Panc1 (cell line): ENCODE measurements at regions not wholly inside any gene's neighbourhood (a gene's known extent, or its start where the extent isn't known, plus 50 kb on each side); places are given as distances from the start of the nearest gene placed in this dataset.

Experiments used
- POLR2AphosphoS5 ChIP-seq: IDR thresholded peaks from 2 replicates; pipeline ENCODE4 v1.6.1; 2012; ENCODE audit warnings: mild to moderate bottlenecking, low read depth, low read length, moderate library complexity
- SIN3A ChIP-seq: IDR thresholded peaks from 2 replicates; pipeline ENCODE4 v1.6.1; 2012; ENCODE audit warnings: low read depth, mild to moderate bottlenecking, low read length, moderate library complexity, borderline replicate concordance; ENCODE audit not compliant: insufficient read depth
- TCF7L2 ChIP-seq: IDR thresholded peaks from 2 replicates; pipeline ENCODE4 v1.6.1; 2011; ENCODE audit warnings: mild to moderate bottlenecking, low read depth, low read length, inconsistent platforms
- TF ChIP-seq, protein P1 (sequence below): fragments of 450-650 bp; IDR thresholded peaks from 2 replicates; pipeline ENCODE4 v1.5.1; 2017; ENCODE audit warnings: mild to moderate bottlenecking
- TF ChIP-seq, protein P2 (sequence below), 2 experiments: IDR thresholded peaks; 2 replicates each; pipeline ENCODE4 v1.6.1; 2011 to 2012; ENCODE audit warnings: low read depth in 2 of 2, control low read depth in 1 of 2, low read length in 1 of 2, mild to moderate bottlenecking in 1 of 2, moderate library complexity in 1 of 2; ENCODE audit not compliant: insufficient read depth in 1 of 2

GRCh38 chr13:50284540-50284939 is 269.3 kb downstream of the KCNRG start:
- TF ChIP-seq, protein P1, sequence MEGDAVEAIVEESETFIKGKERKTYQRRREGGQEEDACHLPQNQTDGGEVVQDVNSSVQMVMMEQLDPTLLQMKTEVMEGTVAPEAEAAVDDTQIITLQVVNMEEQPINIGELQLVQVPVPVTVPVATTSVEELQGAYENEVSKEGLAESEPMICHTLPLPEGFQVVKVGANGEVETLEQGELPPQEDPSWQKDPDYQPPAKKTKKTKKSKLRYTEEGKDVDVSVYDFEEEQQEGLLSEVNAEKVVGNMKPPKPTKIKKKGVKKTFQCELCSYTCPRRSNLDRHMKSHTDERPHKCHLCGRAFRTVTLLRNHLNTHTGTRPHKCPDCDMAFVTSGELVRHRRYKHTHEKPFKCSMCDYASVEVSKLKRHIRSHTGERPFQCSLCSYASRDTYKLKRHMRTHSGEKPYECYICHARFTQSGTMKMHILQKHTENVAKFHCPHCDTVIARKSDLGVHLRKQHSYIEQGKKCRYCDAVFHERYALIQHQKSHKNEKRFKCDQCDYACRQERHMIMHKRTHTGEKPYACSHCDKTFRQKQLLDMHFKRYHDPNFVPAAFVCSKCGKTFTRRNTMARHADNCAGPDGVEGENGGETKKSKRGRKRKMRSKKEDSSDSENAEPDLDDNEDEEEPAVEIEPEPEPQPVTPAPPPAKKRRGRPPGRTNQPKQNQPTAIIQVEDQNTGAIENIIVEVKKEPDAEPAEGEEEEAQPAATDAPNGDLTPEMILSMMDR: no peak
- no peak for TF ChIP-seq POLR2AphosphoS5
- TF ChIP-seq, protein P2, sequence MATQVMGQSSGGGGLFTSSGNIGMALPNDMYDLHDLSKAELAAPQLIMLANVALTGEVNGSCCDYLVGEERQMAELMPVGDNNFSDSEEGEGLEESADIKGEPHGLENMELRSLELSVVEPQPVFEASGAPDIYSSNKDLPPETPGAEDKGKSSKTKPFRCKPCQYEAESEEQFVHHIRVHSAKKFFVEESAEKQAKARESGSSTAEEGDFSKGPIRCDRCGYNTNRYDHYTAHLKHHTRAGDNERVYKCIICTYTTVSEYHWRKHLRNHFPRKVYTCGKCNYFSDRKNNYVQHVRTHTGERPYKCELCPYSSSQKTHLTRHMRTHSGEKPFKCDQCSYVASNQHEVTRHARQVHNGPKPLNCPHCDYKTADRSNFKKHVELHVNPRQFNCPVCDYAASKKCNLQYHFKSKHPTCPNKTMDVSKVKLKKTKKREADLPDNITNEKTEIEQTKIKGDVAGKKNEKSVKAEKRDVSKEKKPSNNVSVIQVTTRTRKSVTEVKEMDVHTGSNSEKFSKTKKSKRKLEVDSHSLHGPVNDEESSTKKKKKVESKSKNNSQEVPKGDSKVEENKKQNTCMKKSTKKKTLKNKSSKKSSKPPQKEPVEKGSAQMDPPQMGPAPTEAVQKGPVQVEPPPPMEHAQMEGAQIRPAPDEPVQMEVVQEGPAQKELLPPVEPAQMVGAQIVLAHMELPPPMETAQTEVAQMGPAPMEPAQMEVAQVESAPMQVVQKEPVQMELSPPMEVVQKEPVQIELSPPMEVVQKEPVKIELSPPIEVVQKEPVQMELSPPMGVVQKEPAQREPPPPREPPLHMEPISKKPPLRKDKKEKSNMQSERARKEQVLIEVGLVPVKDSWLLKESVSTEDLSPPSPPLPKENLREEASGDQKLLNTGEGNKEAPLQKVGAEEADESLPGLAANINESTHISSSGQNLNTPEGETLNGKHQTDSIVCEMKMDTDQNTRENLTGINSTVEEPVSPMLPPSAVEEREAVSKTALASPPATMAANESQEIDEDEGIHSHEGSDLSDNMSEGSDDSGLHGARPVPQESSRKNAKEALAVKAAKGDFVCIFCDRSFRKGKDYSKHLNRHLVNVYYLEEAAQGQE (IDR thresholded peaks at IDR 0.05; ENCODE audit: insufficient read depth in 1 of 2, low read depth in 2 of 2, low read length in 1 of 2): no peak
- TF ChIP-seq TCF7L2: no peak
- no peak for TF ChIP-seq SIN3A
